ENCODE measurements at regions not wholly inside any gene's neighbourhood (a gene's known extent, or its start where the extent isn't known, plus 50 kb on each side); places are given as distances from the start of the nearest gene placed in this dataset.

- H3K9me3 Mint-ChIP-seq = no peaks in the 10 kb centered on the region
- no peak overlapping the region for H3K27ac Mint-ChIP-seq
- H3K27me3 Mint-ChIP-seq = no peaks in the 10 kb centered on the region
- no peak overlapping the region for H3K4me3 Mint-ChIP-seq
- no peaks in the 10 kb centered on the region for H3K4me1 ChIP-seq (ENCODE audit: insufficient read depth, low read length)
- no peaks in the 10 kb centered on the region for H3K36me3 Mint-ChIP-seq
- peaks cover 0 to 17% (median 2%) of the 10 kb centered on the region in 4 donors for H3K4me1 Mint-ChIP-seq
- POLR2A ChIA-PET (ENCODE audit: partially characterized antibody) = no interaction called here
- no peaks in the 10 kb centered on the region for H3K36me3 ChIP-seq (ENCODE audit: insufficient read depth, low read length)
- H3K27me3 ChIP-seq (ENCODE audit: insufficient read depth, low read length) = no peaks in the 10 kb centered on the region
- DNase-seq = no peak
- no peak overlapping the region for H3K27ac ChIP-seq (ENCODE audit: low read depth, low read length)
- CTCF ChIA-PET (ENCODE audit: partially characterized antibody) = no interaction called here
- intact Hi-C loops (cut with micrococcal nuclease) = no loop called here
- no peaks in the 10 kb centered on the region for H3K9me3 ChIP-seq (ENCODE audit: control insufficient read depth in 1 of 2, low read length in 2 of 2)
- no peak overlapping the region for H3K4me3 ChIP-seq (ENCODE audit: low read length in 2 of 2)
Observed at GRCh38 chrY:13024447-13024846, 119.8 kb downstream of the DDX3Y start.

DNA sequence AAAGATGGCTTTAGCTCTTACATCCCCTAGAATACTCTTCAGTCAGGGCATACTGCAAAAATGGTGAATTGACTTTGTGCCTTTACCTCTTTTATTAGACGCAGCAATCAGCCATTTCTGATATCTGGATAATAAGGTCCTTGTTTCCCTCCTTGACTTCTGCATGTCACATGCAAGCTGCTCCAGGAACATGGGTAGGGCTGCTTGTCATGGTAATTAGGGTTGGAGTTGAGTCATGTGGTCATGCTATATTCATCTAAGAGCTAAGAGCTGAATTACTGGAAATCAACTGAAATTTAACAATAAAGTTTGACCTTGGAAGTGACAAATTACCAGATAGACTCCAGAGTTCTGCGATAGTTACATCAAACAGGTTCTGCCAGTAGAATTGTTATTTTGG lies 122.2 kb downstream of the DDX3Y start:
- H3K27ac ChIP-seq (ENCODE audit: low read depth, low read length) = no peak overlapping the region
- H3K9me3 ChIP-seq (ENCODE audit: control insufficient read depth in 1 of 2, low read length in 2 of 2) = no peaks in the 10 kb centered on the region
- POLR2A ChIA-PET (ENCODE audit: partially characterized antibody) = no interaction called here
- Mint-ChIP-seq H3K27me3 (no peaks in the 10 kb centered on the region), H3K4me3 (no peak overlapping the region), H3K36me3 (no peaks in the 10 kb centered on the region), H3K27ac (no peak overlapping the region), H3K9me3 (no peaks in the 10 kb centered on the region), H3K4me1 (no peaks in the 10 kb centered on the region)
- intact Hi-C loops (cut with micrococcal nuclease) = no loop called here
- H3K4me1 ChIP-seq (ENCODE audit: insufficient read depth, low read length) = no peaks in the 10 kb centered on the region
- no peak for DNase-seq
- no peaks in the 10 kb centered on the region for H3K36me3 ChIP-seq (ENCODE audit: insufficient read depth, low read length)
- H3K27me3 ChIP-seq (ENCODE audit: insufficient read depth, low read length) = no peaks in the 10 kb centered on the region
- CTCF ChIA-PET (ENCODE audit: partially characterized antibody) = no interaction called here
- H3K4me3 ChIP-seq (ENCODE audit: low read length in 2 of 2) = no peak overlapping the region

- Mint-ChIP-seq H3K27me3 (no peaks in the 10 kb centered on the region), H3K36me3 (peaks cover 0 to 7% of the 10 kb centered on the region in 2 donors), H3K4me1 (no peaks in the 10 kb centered on the region), H3K27ac (no peak overlapping the region), H3K9me3 (no peaks in the 10 kb centered on the region), H3K4me3 (no peak overlapping the region)
- intact Hi-C loops (cut with micrococcal nuclease) = no loop called here
- ChIA-PET POLR2A (ENCODE audit: partially characterized antibody) (no interaction called here), CTCF (ENCODE audit: partially characterized antibody) (no interaction called here)
- DNase-seq = no peak
- Histone ChIP-seq H3K4me3 (ENCODE audit: low read length in 2 of 2) (no peak overlapping the region), H3K4me1 (ENCODE audit: insufficient read depth, low read length) (no peaks in the 10 kb centered on the region), H3K9me3 (ENCODE audit: control insufficient read depth in 1 of 2, low read length in 2 of 2) (no peaks in the 10 kb centered on the region), H3K27me3 (ENCODE audit: insufficient read depth, low read length) (no peaks in the 10 kb centered on the region), H3K36me3 (ENCODE audit: insufficient read depth, low read length) (no peaks in the 10 kb centered on the region), H3K27ac (ENCODE audit: low read depth, low read length) (no peak overlapping the region)
Observed at GRCh38 chrY:13040232-13040631, 135.6 kb downstream of the DDX3Y start.

GRCh38 chrY:13053501-13053900 lies 148.8 kb downstream of the DDX3Y start:
- no peaks in the 10 kb centered on the region for H3K27me3 ChIP-seq (ENCODE audit: insufficient read depth, low read length)
- H3K27me3 Mint-ChIP-seq = no peaks in the 10 kb centered on the region
- no peak overlapping the region for H3K4me3 Mint-ChIP-seq
- no peaks in the 10 kb centered on the region for H3K4me1 ChIP-seq (ENCODE audit: insufficient read depth, low read length)
- no peaks in the 10 kb centered on the region for H3K9me3 ChIP-seq (ENCODE audit: control insufficient read depth in 1 of 2, low read length in 2 of 2)
- H3K27ac ChIP-seq (ENCODE audit: low read depth, low read length) = no peak overlapping the region
- no peaks in the 10 kb centered on the region for H3K36me3 ChIP-seq (ENCODE audit: insufficient read depth, low read length)
- ChIA-PET POLR2A (ENCODE audit: partially characterized antibody) (no interaction called here), CTCF (ENCODE audit: partially characterized antibody) (no interaction called here)
- H3K27ac Mint-ChIP-seq = no peak overlapping the region
- no peak overlapping the region for H3K4me3 ChIP-seq (ENCODE audit: low read length in 2 of 2)
- no peak for DNase-seq
- H3K36me3 Mint-ChIP-seq = no peaks in the 10 kb centered on the region
- intact Hi-C loops (cut with micrococcal nuclease) = no loop called here
- peaks cover 0 to 6% (median 2%) of the 10 kb centered on the region in 4 donors for H3K4me1 Mint-ChIP-seq
- peaks cover 0 to 2% (median 0%) of the 10 kb centered on the region in 8 donors for H3K9me3 Mint-ChIP-seq

DNA sequence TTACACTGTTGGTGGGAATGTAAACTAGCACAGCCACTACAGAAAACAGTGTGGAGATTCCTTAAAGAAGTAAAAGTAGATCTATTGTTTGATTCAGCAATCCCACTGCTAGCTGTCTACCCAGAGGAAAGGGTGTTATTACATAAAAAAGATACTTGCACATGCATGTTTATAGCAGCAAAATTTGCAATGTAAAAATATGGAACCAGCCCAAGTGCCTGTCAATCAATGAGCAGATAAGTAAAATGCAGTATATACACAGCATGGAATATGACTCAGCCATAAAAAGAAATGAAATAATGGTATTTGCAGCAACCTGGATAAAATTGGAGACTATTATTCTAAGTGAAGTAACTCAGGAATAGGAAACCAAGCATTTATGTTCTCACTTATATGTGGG lies 161.7 kb downstream of the DDX3Y start:
- POLR2A ChIA-PET (ENCODE audit: partially characterized antibody) = no interaction called here
- no peak for DNase-seq
- H3K4me1 Mint-ChIP-seq = peaks cover 0 to 6% (median under 1%) of the 10 kb centered on the region in 4 donors
- Histone ChIP-seq H3K9me3 (ENCODE audit: control insufficient read depth in 1 of 2, low read length in 2 of 2) (no peaks in the 10 kb centered on the region), H3K36me3 (ENCODE audit: insufficient read depth, low read length) (no peaks in the 10 kb centered on the region), H3K27me3 (ENCODE audit: insufficient read depth, low read length) (no peaks in the 10 kb centered on the region), H3K4me3 (ENCODE audit: low read length in 2 of 2) (no peak overlapping the region), H3K27ac (ENCODE audit: low read depth, low read length) (no peak overlapping the region), H3K4me1 (ENCODE audit: insufficient read depth, low read length) (no peaks in the 10 kb centered on the region)
- H3K36me3 Mint-ChIP-seq = no peaks in the 10 kb centered on the region
- CTCF ChIA-PET (ENCODE audit: partially characterized antibody) = no interaction called here
- no peaks in the 10 kb centered on the region for H3K27me3 Mint-ChIP-seq
- H3K4me3 Mint-ChIP-seq = no peak overlapping the region
- H3K9me3 Mint-ChIP-seq = no peaks in the 10 kb centered on the region
- intact Hi-C loops (cut with micrococcal nuclease) = no loop called here
- no peak overlapping the region for H3K27ac Mint-ChIP-seq

DNA sequence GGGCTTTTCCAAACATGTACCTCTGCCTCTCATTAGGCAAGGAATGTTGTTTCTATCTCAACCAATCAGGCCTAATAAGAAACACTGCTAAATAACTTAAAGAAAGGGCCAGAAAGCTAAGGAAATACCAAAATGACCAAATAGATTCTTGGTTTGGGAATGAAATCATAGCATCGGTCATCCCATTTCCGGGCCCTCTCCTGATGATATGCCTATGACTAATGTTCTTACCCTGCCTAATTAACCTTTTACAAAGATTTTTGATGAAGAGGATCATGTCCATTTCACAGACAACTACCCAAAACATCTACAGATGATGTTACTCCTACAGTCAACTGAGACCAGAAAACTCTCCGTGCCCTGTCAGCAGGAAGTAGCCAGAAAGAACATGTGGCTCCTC lies 164.0 kb downstream of the DDX3Y start:
- Histone ChIP-seq H3K27ac (ENCODE audit: low read depth, low read length) (no peak overlapping the region), H3K4me3 (ENCODE audit: low read length in 2 of 2) (no peak overlapping the region), H3K4me1 (ENCODE audit: insufficient read depth, low read length) (no peaks in the 10 kb centered on the region), H3K36me3 (ENCODE audit: insufficient read depth, low read length) (no peaks in the 10 kb centered on the region), H3K27me3 (ENCODE audit: insufficient read depth, low read length) (no peaks in the 10 kb centered on the region), H3K9me3 (ENCODE audit: control insufficient read depth in 1 of 2, low read length in 2 of 2) (no peaks in the 10 kb centered on the region)
- DNase-seq = no peak
- Mint-ChIP-seq H3K27ac (no peak overlapping the region), H3K4me1 (peaks cover 0 to 6% (median under 1%) of the 10 kb centered on the region in 4 donors), H3K9me3 (peaks cover 0 to 2% (median 0%) of the 10 kb centered on the region in 8 donors), H3K4me3 (no peak overlapping the region), H3K36me3 (no peaks in the 10 kb centered on the region), H3K27me3 (no peaks in the 10 kb centered on the region)
- ChIA-PET POLR2A (ENCODE audit: partially characterized antibody) (no interaction called here), CTCF (ENCODE audit: partially characterized antibody) (no interaction called here)
- intact Hi-C loops (cut with micrococcal nuclease) = no loop called here

DNA sequence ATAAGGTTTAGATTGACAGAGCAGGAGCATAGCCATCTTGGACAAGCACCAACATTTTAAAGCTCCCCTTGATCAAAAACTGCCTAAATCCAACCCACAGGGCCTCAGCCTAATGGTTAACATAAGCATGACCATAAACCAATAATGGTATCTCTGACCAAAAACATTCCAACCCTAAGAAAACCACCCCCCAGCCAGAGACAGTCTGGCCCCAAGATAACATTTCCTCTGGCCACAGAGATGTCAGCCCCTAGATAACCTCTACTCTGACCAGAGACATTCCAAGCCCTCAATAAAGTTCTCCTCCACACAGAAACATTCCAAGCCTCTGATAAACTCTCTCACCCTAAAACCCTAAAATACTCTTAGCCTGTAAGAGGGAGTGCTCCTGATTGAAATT lies 164.4 kb downstream of the DDX3Y start:
- no peaks in the 10 kb centered on the region for H3K9me3 ChIP-seq (ENCODE audit: control insufficient read depth in 1 of 2, low read length in 2 of 2)
- DNase-seq = no peak
- ChIA-PET CTCF (ENCODE audit: partially characterized antibody) (no interaction called here), POLR2A (ENCODE audit: partially characterized antibody) (no interaction called here)
- H3K27ac Mint-ChIP-seq = no peak overlapping the region
- peaks cover 0 to 2% (median 0%) of the 10 kb centered on the region in 8 donors for H3K9me3 Mint-ChIP-seq
- H3K27me3 Mint-ChIP-seq = no peaks in the 10 kb centered on the region
- no peaks in the 10 kb centered on the region for H3K4me1 ChIP-seq (ENCODE audit: insufficient read depth, low read length)
- H3K4me1 Mint-ChIP-seq = peaks cover 0 to 6% (median under 1%) of the 10 kb centered on the region in 4 donors
- no peak overlapping the region for H3K4me3 Mint-ChIP-seq
- no peaks in the 10 kb centered on the region for H3K36me3 Mint-ChIP-seq
- intact Hi-C loops (cut with micrococcal nuclease) = no loop called here
- no peak overlapping the region for H3K4me3 ChIP-seq (ENCODE audit: low read length in 2 of 2)
- no peaks in the 10 kb centered on the region for H3K27me3 ChIP-seq (ENCODE audit: insufficient read depth, low read length)
- no peaks in the 10 kb centered on the region for H3K36me3 ChIP-seq (ENCODE audit: insufficient read depth, low read length)
- H3K27ac ChIP-seq (ENCODE audit: low read depth, low read length) = no peak overlapping the region

DNA sequence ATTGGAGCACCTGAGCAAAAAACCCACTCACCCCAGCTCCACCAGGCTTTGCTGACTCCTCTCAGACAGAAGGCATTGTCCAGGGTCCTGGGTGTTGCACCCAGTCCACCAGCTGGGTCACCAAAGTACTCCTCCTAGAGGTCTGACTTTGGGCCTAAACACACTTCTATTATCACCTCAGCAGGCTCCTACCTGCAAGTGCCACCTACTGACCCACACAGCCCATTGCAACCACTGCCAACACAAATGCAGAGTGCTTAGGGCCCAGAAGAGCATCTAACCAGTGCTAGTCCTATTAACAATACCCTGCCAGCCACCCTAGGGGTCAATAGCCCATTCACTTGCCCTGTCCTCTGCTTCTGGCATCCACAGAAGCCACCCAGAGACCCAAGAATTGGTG lies 178.1 kb downstream of the DDX3Y start:
- ChIA-PET POLR2A (ENCODE audit: partially characterized antibody) (no interaction called here), CTCF (ENCODE audit: partially characterized antibody) (no interaction called here)
- DNase-seq = no peak
- Histone ChIP-seq H3K27me3 (ENCODE audit: insufficient read depth, low read length) (no peaks in the 10 kb centered on the region), H3K9me3 (ENCODE audit: control insufficient read depth in 1 of 2, low read length in 2 of 2) (no peaks in the 10 kb centered on the region), H3K27ac (ENCODE audit: low read depth, low read length) (no peak overlapping the region), H3K36me3 (ENCODE audit: insufficient read depth, low read length) (no peaks in the 10 kb centered on the region), H3K4me1 (ENCODE audit: insufficient read depth, low read length) (no peaks in the 10 kb centered on the region), H3K4me3 (ENCODE audit: low read length in 2 of 2) (no peak overlapping the region)
- H3K27me3 Mint-ChIP-seq = no peaks in the 10 kb centered on the region
- H3K36me3 Mint-ChIP-seq = no peaks in the 10 kb centered on the region
- no peak overlapping the region for H3K27ac Mint-ChIP-seq
- no peaks in the 10 kb centered on the region for H3K4me1 Mint-ChIP-seq
- no peak overlapping the region for H3K4me3 Mint-ChIP-seq
- H3K9me3 Mint-ChIP-seq = no peaks in the 10 kb centered on the region
- intact Hi-C loops (cut with micrococcal nuclease) = no loop called here
